Neural cell (in vitro differentiated cells): ENCODE measurements at regions not wholly inside any gene's neighbourhood (a gene's known extent, or its start where the extent isn't known, plus 50 kb on each side); places are given as distances from the start of the nearest gene placed in this dataset.

Experiments used
- H2AFZ ChIP-seq: fragments of 200-600, 300-800 bp; sonication (generic), shearing (Covaris generic); 2 replicates; pipeline ENCODE4 v1.6.0; 2014; ENCODE audit warnings: low read depth, mild to moderate bottlenecking, antibody characterized with exemption, low read length, moderate library complexity
- H3F3A ChIP-seq: fragments of 200-600 bp; shearing (Covaris generic); 2 replicates; pipeline ENCODE4 v1.6.1; 2016; ENCODE audit warnings: mild to moderate bottlenecking, moderate library complexity, mixed read lengths, antibody characterized with exemption, low read length; ENCODE audit not compliant: insufficient read depth, poor library complexity, severe bottlenecking
- H3K27ac ChIP-seq: fragments of 200-600, 300-800 bp; sonication (generic), shearing (Covaris generic); 2 replicates; pipeline ENCODE4 v1.5.1; 2014; ENCODE audit warnings: mild to moderate bottlenecking, low read length, moderate library complexity
- H3K27me3 ChIP-seq: fragments of 300-800, 200-600 bp; sonication (generic), shearing (Covaris generic); 2 replicates; pipeline ENCODE4 v1.6.0; 2014; ENCODE audit warnings: mild to moderate bottlenecking, low read depth, low read length, moderate library complexity; ENCODE audit not compliant: insufficient read depth
- H3K36me3 ChIP-seq: fragments of 300-800, 200-600 bp; sonication (generic), shearing (Covaris generic); 2 replicates; pipeline ENCODE4 v1.5.1; 2014; ENCODE audit warnings: mild to moderate bottlenecking, antibody characterized with exemption, low read length, moderate library complexity; ENCODE audit not compliant: insufficient read depth
- H3K4me2 ChIP-seq: fragments of 300-800, 200-600 bp; sonication (generic), shearing (Covaris generic); 2 replicates; pipeline ENCODE4 v1.6.0; 2014; ENCODE audit warnings: mild to moderate bottlenecking, low read length
- H3K4me3 ChIP-seq: fragments of 300-800, 200-600 bp; sonication (generic), shearing (Covaris generic); 2 replicates; pipeline ENCODE4 v1.5.1; 2014; ENCODE audit warnings: mild to moderate bottlenecking, low read length, moderate library complexity
- H3K79me2 ChIP-seq: fragments of 200-600 bp; shearing (Covaris generic); replicated peaks from 2 replicates; pipeline ENCODE4 v1.6.0; 2014; ENCODE audit warnings: mild to moderate bottlenecking, low read length, moderate library complexity; ENCODE audit not compliant: insufficient read depth
- H3K9ac ChIP-seq: fragments of 300-800, 200-600 bp; sonication (generic), shearing (Covaris generic); 2 replicates; pipeline ENCODE4 v1.6.1; 2016; ENCODE audit warnings: mild to moderate bottlenecking, low read length, mixed read lengths
- H3K9me2 ChIP-seq: fragments of 200-600 bp; shearing (Covaris generic); 2 replicates; pipeline ENCODE4 v1.6.1; 2016; ENCODE audit warnings: mild to moderate bottlenecking, low read length, mixed read lengths; ENCODE audit not compliant: insufficient read depth
- H3K9me3 ChIP-seq: fragments of 200-600, 300-800 bp; sonication (generic), shearing (Covaris generic); 2 replicates; pipeline ENCODE4 v1.6.1; 2016; ENCODE audit warnings: mild to moderate bottlenecking, mixed run types, low read length, moderate library complexity, mixed read lengths
- H4K20me1 ChIP-seq: fragments of 200-600 bp; shearing (Covaris generic); 2 replicates; pipeline ENCODE4 v1.6.1; 2016; ENCODE audit warnings: mild to moderate bottlenecking, mixed run types; ENCODE audit not compliant: insufficient read depth
- CTCF ChIP-seq: fragments of 450-650 bp; IDR thresholded peaks from 2 replicates; pipeline ENCODE4 v1.5.1; 2014; ENCODE audit warnings: antibody characterized with exemption, mild to moderate bottlenecking, moderate library complexity; ENCODE audit not compliant: poor library complexity, severe bottlenecking
- EP300 ChIP-seq: fragments of 450-650 bp; conservative IDR thresholded peaks from 2 replicates; pipeline ENCODE4 v1.6.1; 2014; ENCODE audit warnings: antibody characterized with exemption, mild to moderate bottlenecking, moderate library complexity; ENCODE audit not compliant: poor library complexity, severe bottlenecking
- EZH2 ChIP-seq: fragments of 200-600, 300-800 bp; shearing (Covaris generic), sonication (generic); IDR thresholded peaks from 2 replicates; pipeline ENCODE4 v1.6.1; 2014; ENCODE audit warnings: antibody characterized with exemption, low read length, borderline replicate concordance, mild to moderate bottlenecking; ENCODE audit not compliant: insufficient read depth, poor library complexity, severe bottlenecking
- MXI1 ChIP-seq: fragments of 450-650 bp; conservative IDR thresholded peaks from 2 replicates; pipeline ENCODE4 v1.6.1; 2014; ENCODE audit warnings: antibody characterized with exemption, mild to moderate bottlenecking; ENCODE audit not compliant: poor library complexity, severe bottlenecking
- POLR2AphosphoS5 ChIP-seq: IDR thresholded peaks from 2 replicates; pipeline ENCODE4 v1.6.1; 2012
- RAD21 ChIP-seq: fragments of 450-650 bp; conservative IDR thresholded peaks from 2 replicates; pipeline ENCODE4 v1.6.1; 2014; ENCODE audit warnings: antibody characterized with exemption, mild to moderate bottlenecking, moderate library complexity
- REST ChIP-seq: IDR thresholded peaks from 2 replicates; pipeline ENCODE4 v1.6.1; 2012; ENCODE audit warnings: borderline replicate concordance
- SMC3 ChIP-seq: fragments of 450-650 bp; conservative IDR thresholded peaks from 2 replicates; pipeline ENCODE4 v1.6.1; 2014; ENCODE audit warnings: antibody characterized with exemption, mild to moderate bottlenecking, moderate library complexity; ENCODE audit not compliant: poor library complexity
- TAF1 ChIP-seq: IDR thresholded peaks from 2 replicates; pipeline ENCODE4 v1.6.1; 2012; ENCODE audit warnings: low read depth

GRCh38 chr3:13132731-13133410, 59.6 kb upstream of the IQSEC1 start:
- Histone ChIP-seq H3K9me2 (no peaks in the 10 kb centered on the region), H3K9ac (no peak overlapping the region), H3K27ac (no peak overlapping the region), H3F3A (no peaks in the 10 kb centered on the region), H3K4me3 (no peak overlapping the region), H2AFZ (no peak overlapping the region), H3K27me3 (no peaks in the 10 kb centered on the region), H3K4me2 (no peak overlapping the region), H4K20me1 (no peaks in the 10 kb centered on the region), H3K36me3 (no peaks in the 10 kb centered on the region), H3K9me3 (no peaks in the 10 kb centered on the region), H3K79me2 (no peaks in the 10 kb centered on the region)
- no peak for TF ChIP-seq REST
- TF ChIP-seq TAF1: no peak
- no peak for TF ChIP-seq SMC3
- no peak for TF ChIP-seq POLR2AphosphoS5
- TF ChIP-seq EZH2: no peak
- no peak for TF ChIP-seq EP300
- TF ChIP-seq MXI1: no peak
- no peak for TF ChIP-seq CTCF
- no peak for TF ChIP-seq RAD21

- no peaks in the 10 kb centered on the region for H4K20me1 ChIP-seq
- no peak overlapping the region for H3K9ac ChIP-seq
- no peaks in the 10 kb centered on the region for H3K9me3 ChIP-seq
- no peak overlapping the region for H2AFZ ChIP-seq
- no peaks in the 10 kb centered on the region for H3K36me3 ChIP-seq
- H3K4me3 ChIP-seq: no peak overlapping the region
- H3F3A ChIP-seq: no peaks in the 10 kb centered on the region
- no peaks in the 10 kb centered on the region for H3K9me2 ChIP-seq
- no peak overlapping the region for H3K27ac ChIP-seq
- no peaks in the 10 kb centered on the region for H3K27me3 ChIP-seq
- no peak overlapping the region for H3K4me2 ChIP-seq
- H3K79me2 ChIP-seq: no peaks in the 10 kb centered on the region
- no peak for TF ChIP-seq MXI1
These were observed 59.1 kb upstream of the IQSEC1 start for GRCh38 chr3:13132281-13132680.
